IPS-18a (cell line): ENCODE measurements at regions not wholly inside any gene's neighbourhood (a gene's known extent, or its start where the extent isn't known, plus 50 kb on each side); places are given as distances from the start of the nearest gene placed in this dataset.

Experiments
- H3K27ac ChIP-seq: one replicate; pipeline ENCODE4 v1.5.1; 2013; ENCODE audit warnings: low read length
- H3K27me3 ChIP-seq: one replicate; pipeline ENCODE4 v1.6.1; 2013; ENCODE audit warnings: mild to moderate bottlenecking, low read length; ENCODE audit not compliant: control insufficient read depth, insufficient read depth
- H3K36me3 ChIP-seq: one replicate; pipeline ENCODE4 v1.6.1; 2013; ENCODE audit warnings: low read depth, low read length; ENCODE audit not compliant: control insufficient read depth
- H3K4me1 ChIP-seq: one replicate; pipeline ENCODE4 v1.6.1; 2013; ENCODE audit warnings: low read depth, low read length; ENCODE audit not compliant: control insufficient read depth
- H3K4me3 ChIP-seq: one replicate; pipeline ENCODE4 v1.5.1; 2013; ENCODE audit warnings: low read length
- H3K9ac ChIP-seq: one replicate; pipeline ENCODE4 v1.6.1; 2013; ENCODE audit warnings: mild to moderate bottlenecking, low read length, moderate library complexity
- H3K9me3 ChIP-seq: one replicate; pipeline ENCODE4 v1.6.1; 2013; ENCODE audit warnings: low read depth, low read length; ENCODE audit not compliant: control insufficient read depth

DNA sequence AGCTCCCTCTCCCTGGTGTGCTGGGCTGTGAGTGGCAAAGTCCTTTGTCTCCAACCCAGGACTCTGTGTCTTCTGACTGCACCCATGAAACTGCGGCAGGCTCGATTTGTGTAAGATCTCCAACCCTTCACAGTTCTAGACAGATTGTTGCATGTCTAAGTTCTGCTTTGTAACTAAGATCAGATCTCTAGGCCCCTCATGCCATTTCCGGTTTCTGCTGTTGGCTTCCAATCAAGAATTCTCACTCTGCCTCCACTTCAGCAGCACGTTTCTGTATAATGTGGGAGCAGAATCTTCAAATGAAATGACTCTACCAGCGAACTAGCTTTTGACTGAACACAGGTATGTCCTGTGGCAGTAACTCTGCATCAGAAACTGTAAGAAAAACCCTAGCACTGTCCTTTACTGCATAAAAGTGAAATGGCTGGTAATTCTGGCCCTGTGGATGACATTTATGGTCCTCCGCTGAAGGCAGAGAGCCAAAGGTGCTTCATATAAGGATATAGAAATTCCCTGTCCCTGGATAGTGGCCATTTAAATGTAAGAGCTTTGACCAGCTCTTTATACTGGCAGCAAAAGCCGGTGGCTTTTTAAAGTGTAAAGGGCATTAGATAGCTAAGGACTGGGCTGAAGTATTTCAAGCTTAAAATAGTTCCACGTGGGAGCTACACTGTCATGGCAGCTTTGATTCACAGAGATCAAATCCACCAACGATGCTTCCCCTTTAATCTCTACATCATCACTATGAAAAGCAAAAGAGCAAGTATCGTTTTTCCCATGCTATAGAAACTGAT is 319.0 kb upstream of the CDH6 start:
- Histone ChIP-seq H3K27ac (no peak overlapping the region), H3K36me3 (no peaks in the 10 kb centered on the region), H3K9me3 (no peaks in the 10 kb centered on the region), H3K4me3 (no peak overlapping the region), H3K9ac (no peak overlapping the region), H3K4me1 (peaks cover 6% of the 10 kb centered on the region), H3K27me3 (no peaks in the 10 kb centered on the region)

DNA sequence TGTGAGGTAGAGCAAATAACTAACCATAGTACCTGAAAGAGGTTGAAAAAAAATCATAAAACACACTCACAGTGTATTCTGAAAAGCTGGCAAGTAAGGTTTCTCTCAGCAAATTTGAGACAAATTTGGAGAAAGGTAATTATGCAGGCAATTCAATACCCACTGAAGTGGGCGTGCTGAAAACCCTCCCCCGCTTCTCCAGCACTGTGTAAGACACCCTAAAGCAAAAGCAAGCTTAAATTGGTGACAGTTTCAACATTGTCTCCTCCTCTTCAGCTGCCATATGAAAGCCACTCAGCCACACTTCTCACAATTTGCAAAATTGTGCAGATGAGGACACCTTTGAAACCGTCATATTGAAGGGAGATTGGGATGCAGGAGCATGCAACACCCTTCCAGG is 322.3 kb upstream of the CDH6 start:
- Histone ChIP-seq H3K4me3 (no peak overlapping the region), H3K9me3 (no peaks in the 10 kb centered on the region), H3K36me3 (no peaks in the 10 kb centered on the region), H3K27ac (no peak overlapping the region), H3K4me1 (peaks cover 19% of the 10 kb centered on the region), H3K9ac (no peak overlapping the region), H3K27me3 (no peaks in the 10 kb centered on the region)

DNA sequence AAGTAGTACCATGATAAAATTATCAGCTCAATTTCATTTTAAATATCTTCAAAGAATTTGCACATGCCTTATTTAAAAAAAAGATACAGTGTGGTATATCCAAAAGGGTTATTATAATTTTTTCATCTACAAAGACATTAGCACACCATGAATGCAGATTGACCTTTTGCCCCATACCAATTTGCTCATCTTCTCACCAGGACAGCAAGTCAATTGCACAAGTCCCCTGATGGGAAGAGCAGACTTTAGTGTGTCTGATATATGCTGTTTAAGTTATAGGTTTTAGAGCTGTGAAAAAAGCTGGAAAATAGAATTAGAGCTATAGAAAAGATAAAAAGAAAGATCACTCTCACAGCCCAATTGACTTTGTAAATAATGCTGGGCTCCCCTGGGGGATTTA is 325.8 kb upstream of the CDH6 start:
- no peaks in the 10 kb centered on the region for H3K36me3 ChIP-seq
- H3K9ac ChIP-seq = no peak overlapping the region
- H3K9me3 ChIP-seq = no peaks in the 10 kb centered on the region
- no peak overlapping the region for H3K4me3 ChIP-seq
- no peaks in the 10 kb centered on the region for H3K27me3 ChIP-seq
- H3K27ac ChIP-seq = no peak overlapping the region
- H3K4me1 ChIP-seq = peaks cover 19% of the 10 kb centered on the region

DNA sequence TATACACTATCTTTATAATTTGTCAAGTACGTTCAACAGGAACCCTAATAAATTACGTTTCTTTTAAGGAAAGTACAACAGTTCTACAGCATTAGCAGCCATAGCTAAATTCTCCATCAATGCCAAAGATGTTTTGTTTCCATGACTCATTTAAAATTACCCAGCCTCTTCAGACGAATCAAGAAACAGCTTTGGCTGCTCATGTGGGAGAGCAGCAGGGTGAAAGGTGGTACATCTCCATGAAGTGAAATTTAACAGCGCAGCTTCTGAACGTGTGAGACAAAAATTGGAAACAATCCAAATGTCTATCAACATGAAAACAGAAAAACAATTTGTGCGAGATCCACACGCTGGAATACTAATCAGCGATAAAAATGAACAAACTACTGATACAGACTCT is 327.3 kb upstream of the CDH6 start:
- Histone ChIP-seq H3K27me3 (no peaks in the 10 kb centered on the region), H3K4me1 (peaks cover 16% of the 10 kb centered on the region), H3K9ac (no peak overlapping the region), H3K27ac (no peak overlapping the region), H3K9me3 (no peaks in the 10 kb centered on the region), H3K36me3 (no peaks in the 10 kb centered on the region), H3K4me3 (no peak overlapping the region)

DNA sequence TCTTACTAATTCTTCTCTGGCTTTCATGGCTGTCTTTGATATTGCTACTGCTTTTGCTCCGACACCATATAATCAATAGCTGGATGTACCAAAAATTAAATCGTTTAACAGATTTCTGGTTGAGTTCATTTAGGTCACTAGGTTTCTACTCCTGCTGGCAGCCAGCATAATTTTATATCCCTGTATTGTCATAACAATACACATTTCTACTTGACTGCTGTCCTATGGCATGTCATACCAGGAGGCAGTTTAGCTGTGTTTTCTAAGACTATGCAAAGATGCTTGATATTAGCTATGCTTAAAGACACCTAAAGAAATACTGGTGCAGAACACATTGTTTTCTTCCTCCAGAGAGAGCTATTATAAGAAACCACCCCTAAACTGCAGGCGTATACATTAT is 337.2 kb upstream of the CDH6 start:
- H3K4me3 ChIP-seq = no peak overlapping the region
- no peak overlapping the region for H3K9ac ChIP-seq
- no peaks in the 10 kb centered on the region for H3K27me3 ChIP-seq
- H3K36me3 ChIP-seq = no peaks in the 10 kb centered on the region
- H3K4me1 ChIP-seq = no peaks in the 10 kb centered on the region
- no peaks in the 10 kb centered on the region for H3K9me3 ChIP-seq
- H3K27ac ChIP-seq = no peak overlapping the region

DNA sequence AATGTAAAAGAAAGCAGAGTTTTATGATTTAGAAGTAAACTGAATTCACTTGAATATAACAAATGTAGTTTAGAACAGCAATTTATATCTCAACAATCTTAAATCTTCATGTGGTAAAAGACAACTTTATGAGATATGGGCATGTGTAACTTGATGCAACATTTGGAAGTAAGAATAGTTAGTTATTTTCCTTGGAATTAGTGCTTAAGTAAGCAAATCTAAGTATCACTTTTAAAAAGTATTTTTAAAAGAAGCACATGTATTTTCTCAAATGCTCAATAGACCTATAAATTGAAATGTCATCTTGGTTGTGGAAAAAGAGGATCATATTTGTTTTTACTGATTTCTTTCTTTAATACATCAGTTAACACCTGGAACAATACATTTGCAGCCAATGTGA is 340.3 kb upstream of the CDH6 start:
- Histone ChIP-seq H3K9ac (no peak overlapping the region), H3K36me3 (no peaks in the 10 kb centered on the region), H3K4me3 (no peak overlapping the region), H3K4me1 (no peaks in the 10 kb centered on the region), H3K27ac (no peak overlapping the region), H3K9me3 (no peaks in the 10 kb centered on the region), H3K27me3 (no peaks in the 10 kb centered on the region)

DNA sequence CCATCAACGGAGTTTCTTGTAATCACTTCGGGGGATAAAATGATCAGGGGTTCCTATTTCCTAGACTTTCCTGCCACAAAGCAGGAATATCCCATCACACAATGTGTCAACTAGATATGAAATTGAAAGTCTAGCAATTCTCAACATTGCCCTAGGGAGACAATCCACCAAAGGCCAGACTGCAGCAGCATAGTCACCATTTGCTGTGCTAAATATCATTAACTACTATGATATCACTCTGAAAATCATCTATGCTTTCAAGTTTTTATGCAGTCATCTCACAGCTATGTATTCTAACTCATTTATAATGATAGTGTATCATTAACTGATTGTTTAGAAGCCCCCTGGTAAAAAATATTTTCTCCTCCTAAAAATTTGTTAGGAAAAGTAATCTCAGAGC is 342.6 kb upstream of the CDH6 start:
- no peaks in the 10 kb centered on the region for H3K36me3 ChIP-seq

DNA sequence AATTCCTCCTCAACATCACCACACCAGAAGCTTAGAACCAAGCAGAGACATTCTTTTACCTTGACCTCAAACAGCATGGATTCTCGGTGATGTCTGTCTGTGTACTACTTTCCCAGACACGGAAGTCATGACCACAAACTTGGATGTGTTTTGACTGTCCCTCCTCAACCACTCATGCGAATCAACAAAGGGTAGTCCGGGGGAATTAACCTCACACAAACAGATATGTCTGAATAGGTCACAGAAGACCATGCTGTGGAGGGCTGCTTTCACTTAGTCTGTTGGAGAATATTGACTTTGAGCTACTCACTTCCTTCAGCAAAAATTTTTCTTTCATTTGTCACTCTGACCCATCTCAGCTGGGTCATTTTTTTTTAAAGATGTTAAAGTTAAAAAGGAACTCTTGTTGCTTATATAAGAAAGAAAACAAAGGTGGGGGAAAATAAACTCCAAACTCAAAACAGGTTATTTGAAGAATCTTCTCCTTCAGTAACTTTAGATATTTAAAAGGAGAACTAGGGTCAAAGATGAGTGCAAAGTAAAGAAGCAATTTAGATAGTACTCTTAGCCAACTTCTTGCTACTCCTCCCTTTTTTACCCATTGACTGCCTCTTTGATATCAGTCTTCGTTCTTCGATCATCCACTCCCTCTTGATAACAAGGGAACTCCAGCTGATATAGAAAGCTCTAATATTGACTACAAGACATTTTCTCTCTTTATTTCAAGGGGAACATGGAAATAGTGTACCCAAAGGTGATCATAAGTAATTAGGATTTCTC is 343.4 kb upstream of the CDH6 start:
- Histone ChIP-seq H3K9me3 (no peaks in the 10 kb centered on the region), H3K27ac (no peak overlapping the region), H3K4me3 (no peak overlapping the region), H3K27me3 (no peaks in the 10 kb centered on the region), H3K9ac (no peak overlapping the region), H3K36me3 (no peaks in the 10 kb centered on the region), H3K4me1 (peaks cover 3% of the 10 kb centered on the region)

More for the DNA sequence above, 342.6 kb upstream of the CDH6 start:
- no peaks in the 10 kb centered on the region for H3K27me3 ChIP-seq
- H3K4me1 ChIP-seq = no peaks in the 10 kb centered on the region
- H3K4me3 ChIP-seq = no peak overlapping the region
- H3K27ac ChIP-seq = no peak overlapping the region
- H3K9me3 ChIP-seq = no peaks in the 10 kb centered on the region
- H3K9ac ChIP-seq = no peak overlapping the region

DNA sequence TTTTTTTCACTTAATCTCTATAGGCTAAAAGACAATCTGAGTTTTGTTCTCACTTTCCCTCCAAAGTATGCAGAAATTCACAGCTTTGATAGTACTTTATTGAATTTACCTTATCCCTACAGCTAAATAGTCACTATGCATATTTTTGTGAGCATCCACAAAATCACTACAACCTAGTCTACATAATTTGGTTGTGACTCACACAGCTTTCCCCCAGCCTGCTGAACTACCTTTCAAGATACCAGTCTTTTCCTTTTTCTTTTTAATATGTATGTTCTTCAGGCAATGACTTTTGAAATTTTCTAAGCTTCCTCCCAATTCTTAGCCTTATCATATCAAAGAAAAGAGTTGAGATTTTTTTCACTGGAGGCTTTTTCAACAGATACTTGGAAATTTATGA is 347.3 kb upstream of the CDH6 start:
- Histone ChIP-seq H3K4me1 (peaks cover 3% of the 10 kb centered on the region), H3K36me3 (no peaks in the 10 kb centered on the region), H3K27me3 (no peaks in the 10 kb centered on the region), H3K9me3 (no peaks in the 10 kb centered on the region), H3K9ac (no peak overlapping the region), H3K27ac (no peak overlapping the region), H3K4me3 (no peak overlapping the region)

DNA sequence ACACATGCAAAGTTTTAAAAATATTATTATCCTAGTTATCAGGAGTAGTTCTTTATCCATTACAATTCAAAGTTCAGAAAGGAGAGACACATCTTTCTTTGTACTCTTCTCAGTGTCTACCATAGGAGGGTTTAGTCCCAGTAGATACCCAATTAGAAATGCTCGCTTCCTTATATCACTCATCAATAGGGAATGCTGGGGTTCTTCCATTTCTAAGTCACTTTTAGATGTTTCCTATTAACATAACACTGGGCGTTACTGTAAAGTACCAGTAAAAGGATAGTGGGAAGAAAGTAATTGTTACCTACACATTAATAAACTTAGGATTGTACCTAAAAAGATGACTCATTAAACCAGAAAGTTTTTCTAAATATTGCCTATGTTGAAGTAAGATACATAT is 348.3 kb upstream of the CDH6 start:
- H3K36me3 ChIP-seq = no peaks in the 10 kb centered on the region
- no peak overlapping the region for H3K4me3 ChIP-seq
- H3K9me3 ChIP-seq = no peaks in the 10 kb centered on the region
- H3K27ac ChIP-seq = no peak overlapping the region
- H3K27me3 ChIP-seq = no peaks in the 10 kb centered on the region
- no peak overlapping the region for H3K9ac ChIP-seq
- H3K4me1 ChIP-seq = peaks cover 3% of the 10 kb centered on the region

DNA sequence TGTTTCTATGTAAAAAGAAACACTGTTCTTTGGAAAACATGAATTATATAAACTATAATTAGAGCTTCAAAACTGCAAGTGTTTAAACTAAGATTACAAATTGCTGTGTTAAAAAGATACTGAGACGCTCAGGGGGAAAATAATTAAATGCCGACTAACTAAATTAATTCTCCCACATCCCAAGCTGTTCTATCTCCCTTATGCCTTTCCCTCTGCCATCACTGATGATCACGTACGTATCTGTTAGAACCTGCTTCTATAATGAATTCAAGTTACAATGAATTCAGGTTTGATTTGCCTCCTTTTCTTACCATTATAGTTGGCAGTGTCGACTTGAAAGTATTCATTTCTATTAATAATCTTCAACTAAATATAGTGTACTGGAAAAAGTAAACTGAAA is 349.9 kb upstream of the CDH6 start:
- H3K9ac ChIP-seq = no peak overlapping the region
- H3K4me1 ChIP-seq = peaks cover 3% of the 10 kb centered on the region
- no peaks in the 10 kb centered on the region for H3K9me3 ChIP-seq
- H3K27ac ChIP-seq = no peak overlapping the region
- no peaks in the 10 kb centered on the region for H3K36me3 ChIP-seq
- H3K4me3 ChIP-seq = no peak overlapping the region
- no peaks in the 10 kb centered on the region for H3K27me3 ChIP-seq

DNA sequence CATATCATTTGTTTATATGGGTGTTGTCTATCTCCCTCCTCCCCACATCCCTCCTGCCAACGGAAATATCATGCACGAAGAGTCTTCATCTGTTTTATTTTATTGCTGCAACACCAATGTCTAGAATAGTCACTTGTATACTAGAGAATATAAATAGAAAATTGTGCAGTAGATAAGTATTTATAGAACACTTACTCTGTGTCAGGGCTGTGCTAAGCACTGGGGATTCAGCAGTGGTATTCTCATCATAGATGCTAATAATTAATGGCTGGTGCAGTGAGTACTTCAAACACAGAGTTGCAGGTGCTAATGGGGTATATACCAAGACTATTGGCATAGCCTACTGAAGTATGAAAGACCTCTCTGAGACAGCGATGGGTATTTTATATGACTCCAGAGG is 353.5 kb upstream of the CDH6 start:
- Histone ChIP-seq H3K27ac (no peak overlapping the region), H3K36me3 (no peaks in the 10 kb centered on the region)

More for the DNA sequence above, 353.5 kb upstream of the CDH6 start:
- Histone ChIP-seq H3K9me3 (no peaks in the 10 kb centered on the region), H3K4me1 (no peaks in the 10 kb centered on the region), H3K27me3 (no peaks in the 10 kb centered on the region), H3K9ac (no peak overlapping the region), H3K4me3 (no peak overlapping the region)
